GM12878 (cell line): ENCODE measurements at regions not wholly inside any gene's neighbourhood (a gene's known extent, or its start where the extent isn't known, plus 50 kb on each side); places are given as distances from the start of the nearest gene placed in this dataset.

Source experiments
- ATAC-seq: fragments of 200-7000 bp; cut with Tn5 transposase; 3 replicates; pipeline ENCODE4 v1.9.1; 2020; ENCODE audit warnings: mild to moderate bottlenecking, moderate library complexity
- BruUV-seq: library from RNA; stranded (reverse); fragments of 400-500 nt; replicated peaks from 2 replicates; lab custom pipeline; 2021; lab: Mats Ljungman, UMichigan
- CTCF ChIA-PET: fragments of 300-600 bp; sonication (Branson Sonifier 250); formaldehyde crosslinking; extraction: SDS; loops from one replicate; lab custom pipeline; 2021; ENCODE audit warnings: inconsistent platforms; lab: Yijun Ruan, JAX
- POLR2A ChIA-PET: fragments of 350-600 bp; formaldehyde crosslinking; extraction: SDS; loops from one replicate; lab custom pipeline; 2021; ENCODE audit warnings: inconsistent platforms; lab: Charles Lee
- RAD21 ChIA-PET: fragments of 300-600 bp; sonication (Branson Sonifier 250); formaldehyde crosslinking; loops from one replicate; lab custom pipeline; 2023; ENCODE audit warnings: antibody characterized with exemption; ENCODE audit not compliant: unreplicated experiment; lab: Charles Lee
- SMC1A ChIA-PET: fragments of 300-600 bp; sonication (Branson Sonifier 250); formaldehyde crosslinking; loops from one replicate; lab custom pipeline; 2023; ENCODE audit not compliant: unreplicated experiment, uncharacterized antibody; lab: Charles Lee
- DNase-seq: peaks from one replicate; pipeline ENCODE4 v3.0.0-alpha.2; 2011; ENCODE audit warnings: low read depth, low spot score
- FAIRE-seq: peaks from 3 replicates; lab custom pipeline; 2011; peaks lifted over from hg19 to GRCh38; lab: Jason Lieb, UNC
- H2AFZ ChIP-seq: 2 replicates; pipeline ENCODE4 v1.6.0; 2011; ENCODE audit warnings: low read depth, low read length, control low read depth; ENCODE audit not compliant: control insufficient read depth
- H3K27ac ChIP-seq: 2 replicates; pipeline ENCODE4 v1.5.1; 2011; ENCODE audit warnings: control low read depth; ENCODE audit not compliant: control insufficient read depth, insufficient read depth
- H3K27me3 ChIP-seq, 2 experiments: replicated peaks in 1 of 2; 2 replicates each; pipeline versions ENCODE4 v1.6.0 to v1.6.1; 2011; ENCODE audit warnings: low read length in 1 of 2; ENCODE audit not compliant: control insufficient read depth in 2 of 2, insufficient read depth in 2 of 2
- H3K36me3 ChIP-seq, 2 experiments: 2 replicates each; pipeline ENCODE4 v1.5.1; 2011; ENCODE audit warnings: low read length in 1 of 2; ENCODE audit not compliant: control insufficient read depth in 2 of 2, insufficient read depth in 2 of 2
- H3K4me1 ChIP-seq: 2 replicates; pipeline ENCODE4 v1.6.1; 2011; ENCODE audit warnings: mild to moderate bottlenecking, low read length, moderate library complexity, mixed read lengths; ENCODE audit not compliant: control insufficient read depth, insufficient read depth
- H3K4me2 ChIP-seq: 2 replicates; pipeline ENCODE4 v1.6.0; 2011; ENCODE audit warnings: control low read depth; ENCODE audit not compliant: control insufficient read depth, insufficient read depth
- H3K4me3 ChIP-seq: fragments of 200-600 bp; sonication (generic); 2 replicates; pipeline ENCODE4 v1.5.1; 2016
- H3K79me2 ChIP-seq: 2 replicates; pipeline ENCODE4 v1.6.0; 2011; ENCODE audit warnings: low read length; ENCODE audit not compliant: control insufficient read depth, insufficient read depth
- H3K9ac ChIP-seq: 2 replicates; pipeline ENCODE4 v1.8.0; 2011; ENCODE audit warnings: low read length, control low read depth, mixed read lengths; ENCODE audit not compliant: control insufficient read depth, insufficient read depth
- H3K9me3 ChIP-seq: replicated peaks from 3 replicates; pipeline ENCODE4 v1.5.1; 2011; ENCODE audit warnings: mild to moderate bottlenecking, low read length; ENCODE audit not compliant: control insufficient read depth, insufficient read depth
- H4K20me1 ChIP-seq: 2 replicates; pipeline ENCODE4 v1.6.0; 2011; ENCODE audit not compliant: control insufficient read depth, insufficient read depth
- ESRRA ChIP-seq: IDR thresholded peaks from 2 replicates; pipeline ENCODE4 v1.6.1; 2012; ENCODE audit warnings: mild to moderate bottlenecking, low read length, improper control_type of control experiment
- FOS ChIP-seq: IDR thresholded peaks from 3 replicates; pipeline ENCODE4 v1.6.1; 2011; ENCODE audit warnings: borderline replicate concordance; ENCODE audit not compliant: insufficient read length; ENCODE audit errors: extremely low read depth
- FOXK2 ChIP-seq: fragments of 450-650 bp; IDR thresholded peaks from 2 replicates; pipeline ENCODE4 v1.6.1; 2017; ENCODE audit warnings: mild to moderate bottlenecking, moderate library complexity
- KLF5 ChIP-seq: fragments of 450-650 bp; IDR thresholded peaks from 2 replicates; pipeline ENCODE4 v1.6.1; 2014; ENCODE audit warnings: mild to moderate bottlenecking; ENCODE audit not compliant: partially characterized antibody
- NBN ChIP-seq: fragments of 450-650 bp; IDR thresholded peaks from 2 replicates; pipeline ENCODE4 v1.6.1; 2016
- POLR2AphosphoS2 ChIP-seq: IDR thresholded peaks from 2 replicates; pipeline ENCODE4 v1.6.1; 2011; ENCODE audit warnings: low read depth, mild to moderate bottlenecking, low read length, improper control_type of control experiment, moderate library complexity
- WRNIP1 ChIP-seq: IDR thresholded peaks from 2 replicates; pipeline ENCODE4 v1.6.1; 2011; ENCODE audit warnings: low read depth, low read length, improper control_type of control experiment, borderline replicate concordance
- WGBS: methylation state at CpG from one replicate; pipeline ENCODE4 v1.1.6; 2016; ENCODE audit warnings: low lambda C conversion rate; ENCODE audit not compliant: insufficient replicate concordance, insufficient coverage; ENCODE audit errors: missing lambda C conversion rate; 5-methylcytosine and 5-hydroxymethylcytosine counted together
- in situ Hi-C: fragments of 300-500 bp; cut with MboI; formaldehyde crosslinking; loops from 9 replicates; pipeline ENCODE4 v1.14.3; 2018; ENCODE audit warnings: mixed read lengths
- intact Hi-C: fragments of 100-400 bp; cut with micrococcal nuclease; formaldehyde crosslinking; loops from one replicate; pipeline ENCODE4 v1.14.2; 2022; ENCODE audit not compliant: unreplicated experiment
- TF ChIP-seq, protein P1 (sequence below): IDR thresholded peaks from 2 replicates; pipeline ENCODE4 v1.6.1; 2012; ENCODE audit warnings: mild to moderate bottlenecking, low read depth, low read length
- TF ChIP-seq, protein P2 (sequence below): fragments of 450-650 bp; formaldehyde crosslinking; IDR thresholded peaks from 2 replicates; pipeline ENCODE4 v1.4.0; 2020; ENCODE audit warnings: mild to moderate bottlenecking, moderate library complexity

DNA sequence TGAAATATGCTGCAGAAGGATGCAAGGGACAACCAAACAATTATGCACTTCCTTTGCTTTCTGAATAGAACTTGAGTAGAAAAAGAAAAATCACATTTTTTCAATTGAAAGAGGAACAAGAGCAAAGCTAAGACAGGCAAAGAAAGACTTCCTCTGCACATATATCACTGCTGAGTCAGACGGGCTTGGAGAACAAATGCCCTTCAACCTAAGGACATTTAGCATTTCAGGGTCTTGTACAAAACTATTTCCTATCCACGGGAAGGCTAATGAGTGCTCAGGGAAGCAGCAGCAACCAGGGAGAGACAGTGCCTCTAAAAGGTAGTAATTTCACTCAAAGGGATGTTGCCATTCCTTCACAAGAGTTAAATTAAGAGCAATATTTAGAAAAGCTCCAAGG is 570.0 kb upstream of the GCFC2 start:
- POLR2A ChIA-PET: no interaction called here
- CTCF ChIA-PET: no interaction called here
- Histone ChIP-seq H3K27ac (no peak overlapping the region), H3K27me3 (no peaks in the 10 kb centered on the region; a peak in 1 of 4 replicates), H3K4me1 (no peaks in the 10 kb centered on the region)
- FAIRE-seq (no peak), ATAC-seq (no peak)
- intact Hi-C loops: no loop called here
- TF ChIP-seq FOS (no peak), KLF5 (no peak)
- TF ChIP-seq, protein P1, sequence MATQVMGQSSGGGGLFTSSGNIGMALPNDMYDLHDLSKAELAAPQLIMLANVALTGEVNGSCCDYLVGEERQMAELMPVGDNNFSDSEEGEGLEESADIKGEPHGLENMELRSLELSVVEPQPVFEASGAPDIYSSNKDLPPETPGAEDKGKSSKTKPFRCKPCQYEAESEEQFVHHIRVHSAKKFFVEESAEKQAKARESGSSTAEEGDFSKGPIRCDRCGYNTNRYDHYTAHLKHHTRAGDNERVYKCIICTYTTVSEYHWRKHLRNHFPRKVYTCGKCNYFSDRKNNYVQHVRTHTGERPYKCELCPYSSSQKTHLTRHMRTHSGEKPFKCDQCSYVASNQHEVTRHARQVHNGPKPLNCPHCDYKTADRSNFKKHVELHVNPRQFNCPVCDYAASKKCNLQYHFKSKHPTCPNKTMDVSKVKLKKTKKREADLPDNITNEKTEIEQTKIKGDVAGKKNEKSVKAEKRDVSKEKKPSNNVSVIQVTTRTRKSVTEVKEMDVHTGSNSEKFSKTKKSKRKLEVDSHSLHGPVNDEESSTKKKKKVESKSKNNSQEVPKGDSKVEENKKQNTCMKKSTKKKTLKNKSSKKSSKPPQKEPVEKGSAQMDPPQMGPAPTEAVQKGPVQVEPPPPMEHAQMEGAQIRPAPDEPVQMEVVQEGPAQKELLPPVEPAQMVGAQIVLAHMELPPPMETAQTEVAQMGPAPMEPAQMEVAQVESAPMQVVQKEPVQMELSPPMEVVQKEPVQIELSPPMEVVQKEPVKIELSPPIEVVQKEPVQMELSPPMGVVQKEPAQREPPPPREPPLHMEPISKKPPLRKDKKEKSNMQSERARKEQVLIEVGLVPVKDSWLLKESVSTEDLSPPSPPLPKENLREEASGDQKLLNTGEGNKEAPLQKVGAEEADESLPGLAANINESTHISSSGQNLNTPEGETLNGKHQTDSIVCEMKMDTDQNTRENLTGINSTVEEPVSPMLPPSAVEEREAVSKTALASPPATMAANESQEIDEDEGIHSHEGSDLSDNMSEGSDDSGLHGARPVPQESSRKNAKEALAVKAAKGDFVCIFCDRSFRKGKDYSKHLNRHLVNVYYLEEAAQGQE: no peak
- TF ChIP-seq, all 136 proteins: peak for 0
- in situ Hi-C loops: no loop called here
- Histone ChIP-seq H3K4me3 (no peak overlapping the region), H3K79me2 (no peaks in the 10 kb centered on the region), H3K36me3 (no peaks in the 10 kb centered on the region), H3K9me3 (no peaks in the 10 kb centered on the region), H3K4me2 (no peak overlapping the region), H4K20me1 (no peaks in the 10 kb centered on the region), H2AFZ (no peak overlapping the region), H3K9ac (no peak overlapping the region)
- ChIA-PET RAD21 (no interaction called here), SMC1A (no interaction called here)
- no TSS peak for BruUV-seq
- 0% methylated on average over 2 of the region's 2 CpGs for WGBS
- no peak for DNase-seq

DNA sequence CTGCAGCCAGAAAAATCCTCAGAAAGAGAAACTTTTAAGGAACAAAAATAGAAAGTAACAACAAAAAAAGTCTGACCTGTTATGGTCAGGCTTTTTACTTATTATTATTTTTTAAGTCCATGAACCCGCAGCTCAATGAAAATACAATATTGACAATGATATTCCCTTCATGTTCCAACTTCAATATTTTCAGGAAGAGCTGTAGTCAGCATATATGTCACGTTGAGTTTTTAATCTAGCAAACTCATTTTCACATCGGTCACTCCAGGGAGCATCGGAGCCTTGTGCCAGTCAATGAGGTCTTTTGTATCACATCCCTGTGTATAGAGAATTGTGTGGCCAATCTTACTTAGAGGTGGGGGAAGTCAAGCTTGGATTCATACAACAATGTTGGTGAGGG is 568.4 kb upstream of the GCFC2 start:
- H3K79me2 ChIP-seq: no peaks in the 10 kb centered on the region
- FAIRE-seq (no peak), ATAC-seq (no peak), DNase-seq (no peak)
- H4K20me1 ChIP-seq: no peaks in the 10 kb centered on the region
- no peaks in the 10 kb centered on the region; a peak in 1 of 4 replicates for H3K27me3 ChIP-seq
- no peaks in the 10 kb centered on the region for H3K4me1 ChIP-seq
- H3K9ac ChIP-seq: no peak overlapping the region
- BruUV-seq: no TSS peak
- ChIA-PET POLR2A (no interaction called here), CTCF (interaction anchor here (1.3 kb wide), 1 partner anchor 82 kb away, joined by 3 read pairs; no protein-coding TSS in a partner anchor), RAD21 (no interaction called here), SMC1A (no interaction called here)
- H3K36me3 ChIP-seq: no peaks in the 10 kb centered on the region
- H3K9me3 ChIP-seq: no peaks in the 10 kb centered on the region
- intact Hi-C loops (no loop called here), in situ Hi-C loops (no loop called here)
- no peak overlapping the region for H3K4me2 ChIP-seq
- no peak overlapping the region for H3K27ac ChIP-seq
- H3K4me3 ChIP-seq: no peak overlapping the region
- WGBS: 49% methylated on average over 4 of the region's 4 CpGs
- no peak overlapping the region for H2AFZ ChIP-seq
- TF ChIP-seq ESRRA (no peak), WRNIP1 (no peak), FOXK2 (no peak), NBN (no peak), POLR2AphosphoS2 (no peak)
- TF ChIP-seq, protein P2, sequence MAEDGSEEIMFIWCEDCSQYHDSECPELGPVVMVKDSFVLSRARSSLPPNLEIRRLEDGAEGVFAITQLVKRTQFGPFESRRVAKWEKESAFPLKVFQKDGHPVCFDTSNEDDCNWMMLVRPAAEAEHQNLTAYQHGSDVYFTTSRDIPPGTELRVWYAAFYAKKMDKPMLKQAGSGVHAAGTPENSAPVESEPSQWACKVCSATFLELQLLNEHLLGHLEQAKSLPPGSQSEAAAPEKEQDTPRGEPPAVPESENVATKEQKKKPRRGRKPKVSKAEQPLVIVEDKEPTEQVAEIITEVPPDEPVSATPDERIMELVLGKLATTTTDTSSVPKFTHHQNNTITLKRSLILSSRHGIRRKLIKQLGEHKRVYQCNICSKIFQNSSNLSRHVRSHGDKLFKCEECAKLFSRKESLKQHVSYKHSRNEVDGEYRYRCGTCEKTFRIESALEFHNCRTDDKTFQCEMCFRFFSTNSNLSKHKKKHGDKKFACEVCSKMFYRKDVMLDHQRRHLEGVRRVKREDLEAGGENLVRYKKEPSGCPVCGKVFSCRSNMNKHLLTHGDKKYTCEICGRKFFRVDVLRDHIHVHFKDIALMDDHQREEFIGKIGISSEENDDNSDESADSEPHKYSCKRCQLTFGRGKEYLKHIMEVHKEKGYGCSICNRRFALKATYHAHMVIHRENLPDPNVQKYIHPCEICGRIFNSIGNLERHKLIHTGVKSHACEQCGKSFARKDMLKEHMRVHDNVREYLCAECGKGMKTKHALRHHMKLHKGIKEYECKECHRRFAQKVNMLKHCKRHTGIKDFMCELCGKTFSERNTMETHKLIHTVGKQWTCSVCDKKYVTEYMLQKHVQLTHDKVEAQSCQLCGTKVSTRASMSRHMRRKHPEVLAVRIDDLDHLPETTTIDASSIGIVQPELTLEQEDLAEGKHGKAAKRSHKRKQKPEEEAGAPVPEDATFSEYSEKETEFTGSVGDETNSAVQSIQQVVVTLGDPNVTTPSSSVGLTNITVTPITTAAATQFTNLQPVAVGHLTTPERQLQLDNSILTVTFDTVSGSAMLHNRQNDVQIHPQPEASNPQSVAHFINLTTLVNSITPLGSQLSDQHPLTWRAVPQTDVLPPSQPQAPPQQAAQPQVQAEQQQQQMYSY (CRISPR knock-in tag): no peak
